ENCODE measurements at regions not wholly inside any gene's neighbourhood (a gene's known extent, or its start where the extent isn't known, plus 50 kb on each side); places are given as distances from the start of the nearest gene placed in this dataset.

DNA sequence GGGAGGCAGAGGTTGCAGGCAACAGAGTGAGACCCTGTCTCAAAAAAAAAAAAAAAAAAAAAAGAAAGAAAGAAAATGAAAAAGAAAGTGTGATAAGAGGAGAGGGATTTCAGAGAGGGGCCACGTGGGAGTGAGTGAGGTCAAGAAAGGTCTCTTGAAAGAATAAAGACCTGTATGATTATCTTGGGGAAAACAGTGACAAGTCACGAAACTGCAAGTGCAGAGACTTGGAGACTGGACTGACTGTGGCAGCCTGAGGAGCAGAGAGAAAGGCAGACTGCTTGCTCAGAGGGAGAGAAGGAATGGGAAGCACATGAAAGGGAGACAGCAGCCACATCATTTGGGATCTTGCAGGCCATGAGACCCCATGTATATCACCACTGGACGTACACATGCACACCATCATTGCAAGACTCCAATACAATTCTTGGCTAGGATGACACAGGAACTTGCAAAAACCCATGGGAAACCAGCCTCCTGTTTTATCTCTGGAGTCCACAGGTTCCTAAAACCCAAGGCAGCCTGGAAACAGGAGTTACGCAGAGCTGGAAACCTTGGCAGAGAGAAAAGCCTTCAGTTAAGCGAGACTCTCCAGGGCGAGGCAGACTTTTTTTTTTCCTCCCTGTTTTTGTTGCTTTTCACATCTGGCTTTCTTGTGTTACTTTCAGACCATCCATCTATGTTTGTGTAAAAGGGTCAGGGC is 207.0 kb upstream of the TBL1X start (continued):
- TF ChIP-seq EZH2 (IDR thresholded peaks at IDR 0.05; ENCODE audit: borderline replicate concordance, insufficient read depth, low read length, poor library complexity, severe bottlenecking) (no peak), TAF1 (IDR thresholded peaks at IDR 0.05; ENCODE audit: low read depth) (no peak), EP300 (conservative IDR thresholded peaks at IDR 0.05; ENCODE audit: poor library complexity, severe bottlenecking) (no peak), MXI1 (conservative IDR thresholded peaks at IDR 0.05; ENCODE audit: poor library complexity, severe bottlenecking) (no peak)

- H3K79me2 ChIP-seq (replicated peaks; ENCODE audit: insufficient read depth, low read length) = no peaks in the 10 kb centered on the region
- H3K36me3 ChIP-seq (ENCODE audit: insufficient read depth, low read length) = no peaks in the 10 kb centered on the region
- H3K9me2 ChIP-seq (ENCODE audit: insufficient read depth, low read length) = no peaks in the 10 kb centered on the region
- H3K4me3 ChIP-seq (ENCODE audit: low read length) = no peak overlapping the region
- no peak overlapping the region for H3K27ac ChIP-seq (ENCODE audit: low read length)
- H3K4me2 ChIP-seq (ENCODE audit: low read length) = no peak overlapping the region
- no peaks in the 10 kb centered on the region for H3F3A ChIP-seq (ENCODE audit: insufficient read depth, low read length, poor library complexity, severe bottlenecking)
- no peak overlapping the region for H2AFZ ChIP-seq (ENCODE audit: low read depth, low read length)
- no peaks in the 10 kb centered on the region for H3K9me3 ChIP-seq (ENCODE audit: low read length)
- H3K27me3 ChIP-seq (ENCODE audit: insufficient read depth, low read depth, low read length) = no peaks in the 10 kb centered on the region
- no peak overlapping the region for H3K9ac ChIP-seq (ENCODE audit: low read length)
- TF ChIP-seq REST (IDR thresholded peaks at IDR 0.05; ENCODE audit: borderline replicate concordance) = no peak
- TF ChIP-seq SMC3 (conservative IDR thresholded peaks at IDR 0.05; ENCODE audit: poor library complexity) = no peak
- no peak for TF ChIP-seq POLR2AphosphoS5 (IDR thresholded peaks at IDR 0.05)
- no peak for TF ChIP-seq TAF1 (IDR thresholded peaks at IDR 0.05; ENCODE audit: low read depth)
- no peak for TF ChIP-seq EZH2 (IDR thresholded peaks at IDR 0.05; ENCODE audit: borderline replicate concordance, insufficient read depth, low read length, poor library complexity, severe bottlenecking)
- TF ChIP-seq CTCF (IDR thresholded peaks at IDR 0.05; ENCODE audit: poor library complexity, severe bottlenecking) = no peak
- no peak for TF ChIP-seq RAD21 (conservative IDR thresholded peaks at IDR 0.05)
- TF ChIP-seq EP300 (conservative IDR thresholded peaks at IDR 0.05; ENCODE audit: poor library complexity, severe bottlenecking) = no peak
- TF ChIP-seq MXI1 (conservative IDR thresholded peaks at IDR 0.05; ENCODE audit: poor library complexity, severe bottlenecking) = no peak
- no peaks in the 10 kb centered on the region for H4K20me1 ChIP-seq (ENCODE audit: insufficient read depth)
Observed at GRCh38 chrX:9258421-9259104, 206.3 kb upstream of the TBL1X start.

GRCh38 chrX:9260603-9261002 is 204.3 kb upstream of the TBL1X start:
- Histone ChIP-seq H3K79me2 (replicated peaks; ENCODE audit: insufficient read depth, low read length) (no peaks in the 10 kb centered on the region), H4K20me1 (ENCODE audit: insufficient read depth) (no peaks in the 10 kb centered on the region), H3K27ac (ENCODE audit: low read length) (no peak overlapping the region), H3K9me2 (ENCODE audit: insufficient read depth, low read length) (no peaks in the 10 kb centered on the region), H3F3A (ENCODE audit: insufficient read depth, low read length, poor library complexity, severe bottlenecking) (no peaks in the 10 kb centered on the region), H3K36me3 (ENCODE audit: insufficient read depth, low read length) (no peaks in the 10 kb centered on the region), H3K4me2 (ENCODE audit: low read length) (no peak overlapping the region), H3K9me3 (ENCODE audit: low read length) (no peaks in the 10 kb centered on the region), H3K4me3 (ENCODE audit: low read length) (no peak overlapping the region), H2AFZ (ENCODE audit: low read depth, low read length) (no peak overlapping the region), H3K9ac (ENCODE audit: low read length) (no peak overlapping the region), H3K27me3 (ENCODE audit: insufficient read depth, low read depth, low read length) (no peaks in the 10 kb centered on the region)
- no peak for TF ChIP-seq CTCF (IDR thresholded peaks at IDR 0.05; ENCODE audit: poor library complexity, severe bottlenecking)
- TF ChIP-seq EP300 (conservative IDR thresholded peaks at IDR 0.05; ENCODE audit: poor library complexity, severe bottlenecking) = no peak
- TF ChIP-seq POLR2AphosphoS5 (IDR thresholded peaks at IDR 0.05) = no peak
- no peak for TF ChIP-seq TAF1 (IDR thresholded peaks at IDR 0.05; ENCODE audit: low read depth)
- no peak for TF ChIP-seq MXI1 (conservative IDR thresholded peaks at IDR 0.05; ENCODE audit: poor library complexity, severe bottlenecking)
- TF ChIP-seq EZH2 (IDR thresholded peaks at IDR 0.05; ENCODE audit: borderline replicate concordance, insufficient read depth, low read length, poor library complexity, severe bottlenecking) = no peak
- TF ChIP-seq RAD21 (conservative IDR thresholded peaks at IDR 0.05) = no peak
- TF ChIP-seq SMC3 (conservative IDR thresholded peaks at IDR 0.05; ENCODE audit: poor library complexity) = no peak
- TF ChIP-seq REST (IDR thresholded peaks at IDR 0.05; ENCODE audit: borderline replicate concordance) = no peak
